Fibroblast of skin of scalp (primary cell): ENCODE measurements at regions not wholly inside any gene's neighbourhood (a gene's known extent, or its start where the extent isn't known, plus 50 kb on each side); places are given as distances from the start of the nearest gene placed in this dataset.

Source experiments
- DNase-seq: peaks from one replicate; pipeline ENCODE4 v3.0.0-alpha.2; 2013

GRCh38 chr7:135828604-135829003 lies 80.0 kb upstream of the FAM180A start:
- DNase-seq: no peak

DNA sequence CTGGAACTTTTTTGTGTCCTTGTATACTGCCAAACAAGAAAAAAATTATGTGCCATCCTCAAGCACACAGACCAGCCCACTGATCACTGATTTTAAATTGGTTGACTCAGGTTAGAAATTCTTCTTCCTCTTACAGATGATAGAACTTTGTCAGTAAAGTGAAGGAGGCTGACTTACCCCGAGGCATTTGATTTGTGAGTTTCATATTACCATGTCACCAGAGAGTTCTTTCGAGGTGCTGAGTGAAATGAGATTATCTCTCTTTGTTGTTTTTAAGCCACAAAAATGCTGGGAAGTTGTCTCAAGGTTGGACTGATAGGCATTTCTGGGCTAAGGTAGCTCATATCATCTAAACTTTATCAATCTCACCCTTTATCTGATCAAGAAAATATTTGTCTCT lies 78.8 kb upstream of the FAM180A start:
- no peak for DNase-seq

DNA sequence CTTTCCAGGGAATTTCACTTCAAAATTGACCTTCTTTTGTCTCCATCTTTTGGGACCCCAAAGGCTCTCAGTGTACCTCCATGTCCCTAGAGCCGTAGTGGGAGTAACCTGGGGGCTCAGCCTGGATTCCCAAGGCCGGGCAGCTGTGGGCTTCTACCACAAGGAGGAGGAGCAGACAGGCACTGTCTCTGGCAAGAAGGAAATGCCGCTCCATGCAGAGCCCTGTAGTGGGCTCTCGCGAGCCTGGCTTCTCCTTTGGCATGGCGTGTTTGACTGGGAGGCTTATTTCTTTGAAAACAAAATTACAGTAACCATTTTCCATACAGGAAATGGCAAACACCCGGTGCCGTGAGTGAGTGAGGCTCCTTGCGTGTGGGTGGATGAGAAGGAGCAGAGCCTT lies 76.8 kb upstream of the FAM180A start:
- DNase-seq: no peak

DNA sequence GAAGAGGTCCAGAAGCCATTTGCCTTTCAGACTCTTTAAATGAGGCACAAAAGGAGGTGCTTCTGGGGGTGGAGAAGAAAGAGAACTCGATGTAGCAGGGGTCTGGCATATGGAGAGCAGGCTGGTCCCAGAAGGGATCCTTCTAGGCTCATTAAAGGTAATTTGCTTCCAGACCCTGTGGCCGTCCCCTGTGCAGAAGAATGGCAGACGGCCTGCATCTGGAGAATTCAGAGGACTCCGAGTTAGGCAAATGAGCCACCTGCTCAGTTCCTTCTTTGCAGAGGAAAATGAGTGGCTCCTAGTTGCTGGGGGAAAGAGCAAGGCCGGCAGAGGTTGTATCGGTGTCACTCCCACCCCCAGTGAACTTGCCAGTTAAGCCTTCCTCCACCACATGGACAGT lies 73.8 kb upstream of the FAM180A start:
- DNase-seq: no peak

DNA sequence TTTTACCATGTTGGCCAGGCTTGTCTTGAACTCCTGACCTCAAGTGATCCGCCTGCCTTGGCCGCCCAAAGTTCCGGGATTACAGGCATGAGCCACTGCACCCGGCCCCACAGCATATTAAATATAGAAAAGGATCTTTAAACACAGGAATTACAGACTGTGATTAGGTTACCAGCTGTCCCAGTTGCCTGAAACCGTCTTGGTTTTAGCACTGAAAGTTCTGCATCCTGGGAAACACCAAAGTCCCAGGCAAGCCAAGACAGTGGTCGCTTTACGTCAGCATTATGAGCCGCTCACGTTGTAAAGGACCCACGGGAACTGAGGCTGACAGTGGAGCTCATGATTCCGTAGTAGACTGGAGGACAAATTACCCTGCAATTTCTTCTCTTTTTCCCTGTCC lies 69.0 kb upstream of the FAM180A start:
- no peak for DNase-seq

DNA sequence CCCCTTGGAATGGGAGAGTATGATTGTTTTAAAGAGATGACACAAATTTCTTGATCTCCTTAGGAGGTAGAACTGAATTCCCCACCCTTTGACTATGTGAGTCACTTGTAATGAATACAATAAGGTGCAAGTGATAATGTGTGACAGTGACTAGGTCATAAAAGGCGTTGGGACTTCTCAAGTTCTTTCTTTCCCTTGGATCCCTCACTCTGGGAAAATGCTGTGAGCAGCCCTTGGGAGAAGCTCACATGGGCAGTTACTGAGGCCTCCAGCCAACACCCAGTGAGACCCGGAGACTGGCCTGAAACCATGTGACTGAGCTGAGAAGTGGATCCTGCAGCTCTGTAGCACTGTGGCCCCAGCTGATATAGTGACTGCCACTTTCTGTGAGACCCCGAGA lies 66.4 kb upstream of the FAM180A start:
- no peak for DNase-seq

DNA sequence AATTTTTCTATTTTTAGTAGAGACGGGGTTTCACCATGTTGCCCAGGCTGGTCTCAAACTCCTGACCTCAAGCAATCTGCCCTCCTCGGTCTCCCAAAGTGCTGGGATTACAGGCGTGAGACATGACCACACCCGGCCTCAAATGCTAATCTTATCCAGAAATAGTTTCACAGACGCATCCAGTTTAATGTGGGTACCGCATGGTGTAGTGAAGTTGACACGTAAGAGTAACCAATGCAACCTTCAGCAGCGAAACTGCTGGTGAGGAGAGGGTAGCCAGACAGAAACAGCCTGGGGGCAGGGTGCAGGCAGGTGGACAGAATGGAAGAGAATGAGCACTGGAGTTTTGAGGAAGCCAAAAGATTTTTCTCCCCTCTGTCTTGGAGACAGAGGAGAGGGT lies 63.5 kb upstream of the FAM180A start:
- no peak for DNase-seq

GRCh38 chr7:135811506-135811905 lies 62.9 kb upstream of the FAM180A start:
- no peak for DNase-seq

- DNase-seq: no peak
Measured at GRCh38 chr7:135808206-135808605, 59.6 kb upstream of the FAM180A start.

GRCh38 chr7:135803143-135803542 lies 54.5 kb upstream of the FAM180A start:
- no peak for DNase-seq

GRCh38 chr7:135802697-135803096 lies 54.1 kb upstream of the FAM180A start:
- no peak for DNase-seq

DNA sequence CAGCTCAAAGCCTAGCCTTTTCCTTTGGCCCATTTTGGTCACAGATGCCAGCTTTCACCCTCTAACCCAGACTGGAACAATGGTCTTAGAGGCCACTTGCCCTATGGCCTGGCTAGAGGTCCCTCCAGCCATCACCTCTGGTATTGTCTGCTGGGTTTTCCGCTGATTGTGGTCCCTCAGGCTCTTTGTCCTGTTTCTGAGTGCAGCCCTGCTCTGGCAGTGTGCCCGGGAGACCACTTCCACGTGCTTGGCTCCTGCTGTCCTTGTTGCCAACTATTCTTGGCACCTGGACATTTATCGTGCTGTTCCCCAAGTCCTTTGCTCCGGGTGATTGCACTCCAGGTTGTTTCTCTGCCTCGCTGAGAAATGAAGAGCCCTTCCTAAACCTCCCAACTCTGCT lies 53.3 kb upstream of the FAM180A start:
- DNase-seq: no peak

DNA sequence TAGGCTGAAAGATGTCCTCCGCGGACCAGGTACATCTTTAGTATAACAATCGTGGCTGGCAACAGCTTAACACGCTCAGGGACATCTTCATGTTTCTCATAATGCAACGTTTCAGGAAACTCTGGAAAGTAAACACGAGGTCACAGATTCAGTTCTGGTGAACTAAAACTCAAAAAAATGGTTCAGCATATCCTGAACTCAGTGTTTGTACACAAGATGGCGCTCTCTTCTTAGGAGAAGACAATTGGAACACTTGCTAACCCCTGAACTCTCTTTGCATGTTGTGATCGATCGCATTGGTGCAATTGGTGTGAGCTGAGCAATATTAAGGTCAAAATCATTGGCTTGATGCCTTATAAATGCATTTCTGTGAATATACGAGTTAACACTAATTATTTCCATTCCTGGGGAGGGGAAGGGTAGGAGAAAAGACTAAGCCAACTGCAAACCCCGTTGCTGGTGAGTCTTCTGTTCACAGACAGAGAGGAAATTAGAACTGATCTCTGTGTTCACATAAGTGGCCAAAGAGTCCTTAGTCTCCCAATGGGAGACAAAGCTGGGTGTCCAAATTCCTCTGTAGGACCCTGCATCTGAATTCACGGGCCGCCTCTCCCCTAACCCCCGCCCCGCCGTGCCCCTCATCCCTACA lies 52.6 kb upstream of the FAM180A start:
- peak; percentile 69 for DNase-seq

DNA sequence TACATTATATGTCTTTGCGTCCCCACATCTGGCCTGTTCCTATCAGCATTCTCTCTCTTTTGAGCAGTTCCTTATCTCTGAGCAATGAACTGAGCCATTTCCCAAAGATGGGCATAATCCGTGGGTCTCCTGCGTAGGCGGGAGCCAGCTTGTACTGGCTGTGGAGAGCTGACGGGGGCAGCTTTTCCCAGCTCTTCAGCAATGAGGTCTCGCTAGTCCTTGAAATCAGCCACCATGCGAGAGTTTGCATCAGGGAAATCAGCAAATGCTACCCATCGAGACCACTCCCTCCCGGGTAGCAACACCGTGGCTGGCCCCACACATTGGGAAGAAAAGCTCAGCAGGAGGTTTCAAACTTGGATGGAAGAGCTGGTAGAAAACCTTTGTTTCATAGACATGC lies 51.9 kb upstream of the FAM180A start:
- no peak for DNase-seq

DNA sequence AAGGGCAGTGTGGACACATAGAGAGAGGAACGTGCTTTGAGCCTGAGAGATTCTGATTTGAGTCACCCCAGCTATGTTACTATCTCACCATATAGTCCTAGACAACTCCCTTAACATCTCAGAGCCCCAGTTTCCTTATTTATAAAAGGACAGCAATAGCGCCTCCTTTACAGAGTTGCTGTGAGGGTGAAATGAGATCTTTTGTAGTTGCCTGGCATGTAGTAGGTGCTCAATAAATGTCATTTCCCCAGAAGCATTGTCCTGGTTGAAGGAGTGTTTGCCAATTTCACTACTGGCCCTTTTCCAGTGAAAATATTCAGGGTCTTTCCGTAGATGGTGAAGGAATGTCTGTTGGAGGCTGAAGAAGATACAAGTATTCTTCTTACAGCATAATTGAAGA lies 51.3 kb upstream of the FAM180A start:
- no peak for DNase-seq
